Fibroblast of gingiva (primary cell): ENCODE measurements at regions not wholly inside any gene's neighbourhood (a gene's known extent, or its start where the extent isn't known, plus 50 kb on each side); places are given as distances from the start of the nearest gene placed in this dataset.
"Not testable (repeated sequence)": the region's sequence is repeated elsewhere in the genome, so short reads cannot be mapped to it uniquely, and the experiment has no call there.

ENCODE experiments used
- DNase-seq: peaks from one replicate; pipeline ENCODE4 v3.0.0-alpha.2; 2011; ENCODE audit warnings: low read depth

DNA sequence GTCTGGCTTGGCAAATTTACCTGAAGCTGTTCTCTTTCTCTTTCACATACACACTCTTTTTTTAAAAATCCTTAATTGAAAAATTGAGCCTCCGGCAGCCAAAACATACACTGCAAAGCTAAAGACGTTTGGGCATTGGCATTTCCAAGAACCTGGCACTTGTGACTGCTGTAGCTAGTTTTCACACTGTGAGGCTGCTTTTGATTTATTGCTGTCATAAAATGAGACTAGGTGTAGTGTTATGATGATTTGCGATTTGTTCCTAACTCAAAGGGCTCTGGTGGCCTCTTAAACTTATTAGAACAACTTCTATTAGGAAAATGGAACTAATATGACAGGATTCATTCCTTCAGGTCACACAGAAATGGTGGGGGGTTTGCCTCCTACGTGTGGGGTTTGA lies 377.1 kb upstream of the FAR2 start:
- no peak for DNase-seq

GRCh38 chr12:28775556-28775955 lies 373.5 kb upstream of the FAR2 start:
- no peak for DNase-seq

DNA sequence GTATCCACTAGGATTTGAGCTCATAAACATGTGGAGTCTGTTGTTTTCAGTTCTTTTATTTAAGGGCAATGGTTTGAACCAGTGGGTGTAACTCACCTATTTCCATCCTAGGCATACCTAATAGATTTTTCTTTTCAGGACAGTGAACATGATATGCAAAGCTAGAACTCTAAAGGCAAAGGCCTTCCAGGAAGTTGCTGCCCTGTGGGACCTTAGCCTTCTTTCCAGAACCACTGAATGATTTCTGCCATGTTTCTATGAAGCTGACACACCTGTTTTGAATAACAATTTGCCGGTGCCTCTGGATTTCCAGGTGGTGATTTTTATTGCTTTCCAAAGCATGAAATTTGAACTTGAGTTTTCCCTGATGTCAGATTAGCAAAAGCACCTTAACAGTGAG lies 372.9 kb upstream of the FAR2 start:
- DNase-seq = no peak

DNA sequence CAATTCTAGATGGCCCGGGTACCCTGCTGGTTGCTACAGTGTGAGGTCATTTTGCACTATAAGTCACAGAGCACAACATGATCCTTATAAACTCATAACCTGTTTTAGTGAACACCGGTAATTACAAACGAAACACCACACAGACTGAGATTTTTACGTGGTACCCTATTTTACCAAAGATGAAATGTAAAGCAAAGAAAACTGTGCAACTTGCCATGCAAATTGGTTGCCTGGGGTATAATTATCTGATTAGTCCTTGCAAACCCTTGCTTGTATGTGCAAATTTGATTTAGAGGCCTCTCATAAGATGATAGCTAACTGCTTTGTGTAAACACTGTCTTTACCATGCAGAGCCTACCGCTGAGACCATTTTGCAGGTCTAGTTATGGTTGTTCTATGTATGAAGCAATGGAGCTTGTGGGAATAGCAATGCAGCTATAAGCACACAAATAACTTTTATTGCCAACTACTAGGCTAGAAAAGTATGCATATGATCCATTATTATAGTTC lies 372.1 kb upstream of the FAR2 start:
- DNase-seq = no peak

- DNase-seq = no peak
Observed at GRCh38 chr12:28777603-28778365, 371.3 kb upstream of the FAR2 start.

- peak; percentile 50 for DNase-seq
Observed at GRCh38 chr12:28780096-28780495, 369.0 kb upstream of the FAR2 start.

GRCh38 chr12:28780960-28781359 lies 368.1 kb upstream of the FAR2 start:
- DNase-seq = no peak

GRCh38 chr12:28781671-28782652 lies 367.1 kb upstream of the FAR2 start:
- DNase-seq = no peak

DNA sequence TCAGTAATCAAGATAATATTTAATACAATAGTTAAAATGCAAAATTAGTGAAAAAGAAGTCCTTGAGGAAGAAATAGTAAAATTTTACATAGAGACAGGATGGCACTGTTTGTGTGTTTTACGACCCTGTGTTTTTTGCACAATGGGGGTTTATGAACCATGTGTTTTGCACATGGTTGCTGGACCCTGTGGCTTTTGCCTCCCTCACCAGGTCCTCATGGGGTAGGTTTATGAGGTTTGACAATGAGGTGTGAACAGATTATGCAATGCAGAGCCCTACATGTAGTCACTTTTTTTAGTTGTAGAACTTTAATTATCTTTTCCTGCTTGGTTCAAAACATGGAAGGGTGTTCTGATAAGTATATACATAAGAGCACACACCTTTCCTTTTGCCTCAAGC lies 366.3 kb upstream of the FAR2 start:
- no peak for DNase-seq

DNA sequence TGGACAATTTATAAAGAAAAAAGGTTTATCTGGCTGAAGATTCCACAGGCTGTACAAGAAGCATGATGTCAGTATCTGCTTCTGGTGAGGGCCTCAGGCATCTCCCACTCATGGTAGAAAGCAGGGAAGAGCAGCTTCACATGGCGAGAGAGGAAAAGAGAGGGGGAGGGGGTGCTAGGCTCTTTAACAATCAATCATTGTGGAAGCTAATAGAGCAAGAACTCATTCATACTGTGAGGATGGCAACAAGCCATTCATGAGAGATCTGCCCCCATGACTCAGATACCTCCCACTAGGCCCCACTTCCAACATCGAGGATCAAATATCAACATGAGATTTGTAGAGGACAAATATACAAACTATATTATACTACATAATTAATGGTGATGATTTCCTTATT lies 361.9 kb upstream of the FAR2 start:
- no peak for DNase-seq

GRCh38 chr12:28788256-28788655 lies 360.8 kb upstream of the FAR2 start:
- DNase-seq = not testable (repeated sequence)

- no peak for DNase-seq
Observed at GRCh38 chr12:28793581-28794151, 355.4 kb upstream of the FAR2 start.

DNA sequence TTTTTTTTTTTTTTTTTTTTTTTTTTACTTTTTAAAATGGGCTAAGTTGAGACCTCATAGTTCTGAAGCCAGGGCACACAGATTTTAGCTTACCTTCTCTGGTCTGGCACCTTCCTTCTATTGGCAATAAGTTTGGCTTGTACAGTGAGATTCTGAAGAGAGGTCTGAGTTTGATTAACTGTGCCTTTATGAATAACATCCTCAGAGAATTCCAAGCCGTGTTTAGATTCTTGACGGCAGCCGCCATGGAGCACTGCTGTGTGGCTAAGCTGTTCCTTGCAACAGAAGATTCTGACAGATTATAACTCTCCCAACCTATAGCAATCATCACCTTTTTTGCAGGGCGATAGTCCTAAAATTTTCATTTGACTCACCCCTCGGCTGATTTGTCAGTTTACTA lies 354.9 kb upstream of the FAR2 start:
- DNase-seq = peak; percentile 16

DNA sequence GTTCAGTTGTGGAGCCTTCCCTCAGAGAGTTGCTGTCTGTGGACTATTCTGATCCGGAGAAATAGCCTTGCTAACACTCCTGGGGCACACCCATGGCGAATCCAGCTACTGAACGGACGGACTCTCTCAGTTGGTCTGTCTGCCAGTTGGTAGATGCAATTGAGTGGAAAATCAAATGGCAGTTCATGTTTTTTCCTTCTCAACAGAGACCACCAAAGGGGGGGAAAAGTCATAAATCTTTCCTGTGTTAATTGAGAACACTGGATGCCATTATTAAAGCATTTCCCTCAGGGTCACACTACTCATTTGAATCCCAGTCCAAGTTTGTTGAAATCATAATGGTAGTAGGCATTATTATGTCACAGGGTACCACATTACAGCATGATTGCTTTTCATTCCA lies 354.3 kb upstream of the FAR2 start:
- DNase-seq = no peak

- DNase-seq = no peak
Observed at GRCh38 chr12:28795311-28795710, 353.8 kb upstream of the FAR2 start.

DNA sequence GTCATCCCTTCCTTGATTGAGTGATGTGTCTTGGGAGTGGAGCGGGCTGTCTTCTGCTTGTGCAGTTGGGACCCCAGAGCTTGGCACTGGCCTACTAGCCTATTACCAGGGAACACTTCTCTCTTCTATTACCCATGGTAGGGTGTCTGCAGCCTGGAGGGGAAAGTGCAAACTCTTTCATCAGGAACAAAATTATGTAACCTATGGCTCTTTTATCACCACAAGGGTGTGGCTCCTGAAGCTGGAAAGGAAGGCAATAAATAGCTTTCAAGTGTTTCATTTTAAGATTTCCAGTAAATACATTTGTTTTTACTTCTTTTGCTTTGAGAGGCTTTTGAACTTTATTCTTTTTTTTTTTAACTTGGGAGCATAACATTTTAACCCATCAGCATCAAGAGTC lies 349.7 kb upstream of the FAR2 start:
- DNase-seq = no peak

- DNase-seq = no peak
Observed at GRCh38 chr12:28800129-28800528, 348.9 kb upstream of the FAR2 start.

DNA sequence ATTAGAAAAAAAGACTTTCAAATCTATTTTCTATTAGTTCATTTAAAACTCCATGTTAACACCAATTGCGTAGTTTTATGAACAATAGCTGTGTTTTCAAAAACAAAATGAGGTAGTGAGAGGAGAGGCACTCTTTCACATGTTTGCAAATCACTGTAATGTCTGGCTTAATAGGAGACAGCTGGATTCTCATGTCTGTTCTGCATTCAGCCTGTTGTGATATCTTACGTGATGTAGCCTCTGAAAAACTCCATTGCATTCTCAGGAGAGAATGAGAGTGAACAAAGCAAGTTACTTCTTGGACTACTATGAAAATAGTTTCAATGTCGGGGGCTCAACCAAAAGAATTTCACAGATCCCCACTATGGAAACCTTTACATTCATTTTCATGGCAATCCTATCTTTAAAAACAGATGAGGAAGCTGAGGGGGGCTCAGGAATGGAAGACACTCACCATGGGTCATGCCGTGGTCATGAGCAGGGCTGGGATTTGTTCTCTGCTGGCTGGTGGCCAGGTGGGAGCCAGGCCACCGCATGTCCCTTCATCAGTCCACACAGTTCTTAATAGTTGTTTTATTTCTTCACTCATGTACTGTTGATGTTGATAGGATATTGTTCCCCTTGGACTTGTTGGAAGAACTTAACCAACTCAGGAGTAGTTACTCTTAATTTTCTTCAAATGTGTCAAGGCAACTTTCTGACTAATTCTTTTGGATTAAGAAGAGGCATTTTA lies 346.2 kb upstream of the FAR2 start:
- DNase-seq = peak; percentile 10

DNA sequence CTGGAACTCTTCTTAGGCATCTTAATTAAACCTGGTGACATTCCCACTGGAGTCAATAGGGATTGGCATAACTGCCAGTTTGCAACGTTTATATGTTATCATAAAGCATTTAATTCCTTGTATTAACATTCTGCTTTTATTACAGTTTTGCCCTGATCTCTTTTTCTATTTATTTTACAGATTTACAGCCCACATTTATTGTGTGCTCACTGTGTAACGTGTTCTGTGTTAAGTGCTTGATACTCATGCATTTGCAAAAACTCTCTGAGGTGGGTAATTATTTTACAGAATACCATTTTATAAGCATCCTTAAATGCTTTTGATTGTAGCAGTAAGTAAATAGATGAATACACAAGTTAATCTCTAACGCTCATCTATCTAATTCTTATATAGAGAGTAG lies 341.5 kb upstream of the FAR2 start:
- no peak for DNase-seq

- DNase-seq = no peak
Observed at GRCh38 chr12:28811457-28811856, 337.6 kb upstream of the FAR2 start.

GRCh38 chr12:28814246-28814645 lies 334.8 kb upstream of the FAR2 start:
- DNase-seq = no peak

DNA sequence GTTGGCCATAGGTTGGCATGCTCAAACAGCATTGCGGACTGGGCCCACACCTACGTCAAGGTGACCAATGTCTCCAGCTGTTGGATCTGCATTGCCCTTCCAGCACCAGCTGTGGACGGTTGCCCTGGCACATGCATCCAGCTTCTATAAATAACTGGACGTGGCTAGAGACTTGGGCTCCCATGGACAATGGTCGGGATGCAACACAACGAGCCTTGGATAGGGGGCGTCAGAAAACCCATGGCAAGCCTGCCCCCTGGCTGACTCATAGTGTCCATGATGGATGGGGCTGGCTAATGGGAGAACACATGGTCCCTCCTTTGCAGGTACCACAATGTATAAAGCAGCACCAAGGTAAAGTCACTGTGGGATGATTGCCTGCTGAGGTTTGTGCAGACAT lies 331.6 kb upstream of the FAR2 start:
- DNase-seq = no peak
